Motor neuron (in vitro differentiated cells): ENCODE measurements at regions not wholly inside any gene's neighbourhood (a gene's known extent, or its start where the extent isn't known, plus 50 kb on each side); places are given as distances from the start of the nearest gene placed in this dataset.
A peak's percentile ranks its signal among the peaks of the same experiment; 100 is the strongest.

Experiments used
- ATAC-seq, 8 experiments: fragments of 200-7000 bp; cut with Tn5 transposase; replicated peaks in 6 of 8; 2 replicates each; pipeline ENCODE4 v1.8.0; 2021; ENCODE audit warnings: mild to moderate bottlenecking in 8 of 8, moderate library complexity in 8 of 8
- H3K27ac ChIP-seq, 2 donors: fragments of 250-450 bp; sonication (Bioruptor Pico); 2 replicates each; pipeline ENCODE4 v1.9.0; 2021; ENCODE audit warnings: antibody characterized with exemption in 2 of 2, mild to moderate bottlenecking in 2 of 2, moderate library complexity in 1 of 2
- H3K4me1 ChIP-seq, 2 donors: fragments of 250-450 bp; sonication (Bioruptor Pico); replicated peaks in 1 of 2; 2 replicates each; pipeline ENCODE4 v1.6.1; 2021; ENCODE audit warnings: antibody characterized with exemption in 2 of 2, mild to moderate bottlenecking in 2 of 2, moderate library complexity in 1 of 2
- H3K4me3 ChIP-seq, 5 donors: fragments of 250-450 bp; sonication (Bioruptor Pico); 2 replicates each; pipeline ENCODE4 v1.9.0; 2021; ENCODE audit warnings: antibody characterized with exemption in 5 of 5, mild to moderate bottlenecking in 5 of 5, moderate library complexity in 4 of 5
- WGBS, 10 experiments: fragments of 450-650 bp; shearing (Covaris generic); methylation state at CpG; one replicate each; pipeline ENCODE4 v1.0.0; 2022; 5-methylcytosine and 5-hydroxymethylcytosine counted together
- in situ Hi-C, 9 experiments: fragments of 400-800 bp; cut with MboI; loops; one replicate each; pipeline ENCODE4 v1.15.0; 2021; ENCODE audit warnings: low sequenced_read_pairs in 9 of 9, low pct_unique_long_range_greater_than_20kb in 2 of 9; ENCODE audit not compliant: unreplicated experiment in 9 of 9

- no peak overlapping the region for H3K27ac ChIP-seq
- H3K4me1 ChIP-seq = no peaks in the 10 kb centered on the region
- peak in 2 of 8 experiments; percentile 37 to 62 for ATAC-seq
- in situ Hi-C loops = no loop called here
- H3K4me3 ChIP-seq = no peak overlapping the region
- WGBS, 10 experiments = 70 to 100% (median 90%) methylated on average over 1 to 3 of the region's 9 CpGs; no CpG with 5 or more reads in 6 of the 10 experiments
These were observed 156.9 kb upstream of the GDF10 start for GRCh38 chr10:47143072-47143471.

- WGBS, 10 experiments = 40 to 80% (median 72%) methylated on average over 1 of the region's 1 CpG; no CpG with 5 or more reads in 6 of the 10 experiments
- Histone ChIP-seq H3K27ac (no peak overlapping the region), H3K4me3 (no peak overlapping the region), H3K4me1 (no peaks in the 10 kb centered on the region)
- in situ Hi-C loops = no loop called here
- no peak for ATAC-seq
These were observed 156.5 kb upstream of the GDF10 start for GRCh38 chr10:47143473-47143872.

- Histone ChIP-seq H3K4me3 (no peak overlapping the region), H3K4me1 (no peaks in the 10 kb centered on the region), H3K27ac (no peak overlapping the region)
- WGBS, 10 experiments = 40 to 90% (median 60%) methylated on average over 1 to 2 of the region's 3 CpGs; no CpG with 5 or more reads in 7 of the 10 experiments
- in situ Hi-C loops = no loop called here
- ATAC-seq = no peak
These were observed 155.5 kb upstream of the GDF10 start for GRCh38 chr10:47144525-47144924.

- H3K4me1 ChIP-seq = no peaks in the 10 kb centered on the region
- no peak for ATAC-seq
- in situ Hi-C loops = no loop called here
- 57 to 100% methylated on average over 2 of the region's 5 CpGs; no CpG with 5 or more reads in 8 of the 10 experiments for WGBS, 10 experiments
- H3K4me3 ChIP-seq = no peak overlapping the region
- H3K27ac ChIP-seq = no peak overlapping the region
These were observed 154.6 kb upstream of the GDF10 start for GRCh38 chr10:47145290-47145934.

GRCh38 chr10:47146572-47146971 lies 153.4 kb upstream of the GDF10 start:
- in situ Hi-C loops = no loop called here
- 67 to 84% (median 80%) methylated on average over 1 to 3 of the region's 3 CpGs; no CpG with 5 or more reads in 5 of the 10 experiments for WGBS, 10 experiments

GRCh38 chr10:47147186-47147585 lies 152.8 kb upstream of the GDF10 start:
- Histone ChIP-seq H3K4me3 (no peak overlapping the region), H3K27ac (no peak overlapping the region), H3K4me1 (no peaks in the 10 kb centered on the region)
- in situ Hi-C loops = no loop called here
- no peak for ATAC-seq

More at GRCh38 chr10:47146572-47146971, 153.4 kb upstream of the GDF10 start:
- H3K4me3 ChIP-seq = no peak overlapping the region
- peak in 2 of 8 experiments; percentile 79 to 96 for ATAC-seq
- H3K27ac ChIP-seq = no peak overlapping the region
- H3K4me1 ChIP-seq = no peaks in the 10 kb centered on the region

GRCh38 chr10:47150581-47150980 lies 149.4 kb upstream of the GDF10 start:
- in situ Hi-C loops = no loop called here
- Histone ChIP-seq H3K4me1 (no peaks in the 10 kb centered on the region), H3K4me3 (no peak overlapping the region), H3K27ac (no peak overlapping the region)
- no peak for ATAC-seq
- 0 to 100% (median 45%) methylated on average over 1 to 3 of the region's 3 CpGs; no CpG with 5 or more reads in 6 of the 10 experiments for WGBS, 10 experiments

GRCh38 chr10:47151920-47152319 lies 148.1 kb upstream of the GDF10 start:
- in situ Hi-C loops = no loop called here
- Histone ChIP-seq H3K27ac (no peak overlapping the region), H3K4me1 (no peaks in the 10 kb centered on the region), H3K4me3 (no peak overlapping the region)
- WGBS, 10 experiments = 20 to 100% (median 77%) methylated on average over 1 to 6 of the region's 6 CpGs; no CpG with 5 or more reads in 1 of the 10 experiments
- no peak for ATAC-seq

- WGBS, 10 experiments = 0 to 93% (median 60%) methylated on average over 1 to 2 of the region's 3 CpGs; no CpG with 5 or more reads in 3 of the 10 experiments
- in situ Hi-C loops = no loop called here
- no peak overlapping the region for H3K27ac ChIP-seq
- no peaks in the 10 kb centered on the region for H3K4me1 ChIP-seq
- H3K4me3 ChIP-seq = no peak overlapping the region
- peak in 2 of 8 experiments; percentile 34 to 44 for ATAC-seq
These were observed 147.1 kb upstream of the GDF10 start for GRCh38 chr10:47152861-47153349.

- ATAC-seq = no peak
- in situ Hi-C loops = no loop called here
- no peaks in the 10 kb centered on the region for H3K4me1 ChIP-seq
- no peak overlapping the region for H3K27ac ChIP-seq
- no peak overlapping the region for H3K4me3 ChIP-seq
These were observed 145.2 kb upstream of the GDF10 start for GRCh38 chr10:47154762-47155161.

GRCh38 chr10:47156873-47157272 lies 143.1 kb upstream of the GDF10 start:
- ATAC-seq = no peak
- no peak overlapping the region for H3K27ac ChIP-seq
- in situ Hi-C loops = no loop called here
- H3K4me1 ChIP-seq = no peaks in the 10 kb centered on the region
- 47 to 80% (median 59%) methylated on average over 1 to 4 of the region's 4 CpGs; no CpG with 5 or more reads in 4 of the 10 experiments for WGBS, 10 experiments
- no peak overlapping the region for H3K4me3 ChIP-seq

- Histone ChIP-seq H3K4me3 (no peak overlapping the region), H3K27ac (no peak overlapping the region), H3K4me1 (no peaks in the 10 kb centered on the region)
- in situ Hi-C loops = no loop called here
- WGBS, 10 experiments = 57 to 100% (median 90%) methylated on average over 1 to 9 of the region's 10 CpGs
- ATAC-seq = no peak
These were observed 141.6 kb upstream of the GDF10 start for GRCh38 chr10:47158116-47159071.
